ENCODE measurements at regions not wholly inside any gene's neighbourhood (a gene's known extent, or its start where the extent isn't known, plus 50 kb on each side); places are given as distances from the start of the nearest gene placed in this dataset.
"Not testable (repeated sequence)": the region's sequence is repeated elsewhere in the genome, so short reads cannot be mapped to it uniquely, and the experiment has no call there.

GRCh38 chr4:66805582-66805981 lies 739.7 kb downstream of the CENPC start:
- no peak for DNase-seq

- no peak for DNase-seq
Observed at GRCh38 chr4:66804979-66805378, 740.3 kb downstream of the CENPC start.

- no peak for DNase-seq
Observed at GRCh38 chr4:66797608-66798007, 747.7 kb downstream of the CENPC start.

- DNase-seq: no peak
Observed at GRCh38 chr4:66795724-66796123, 749.6 kb downstream of the CENPC start.

- no peak for DNase-seq
Observed at GRCh38 chr4:66794390-66795034, 750.8 kb downstream of the CENPC start.

- no peak for DNase-seq
Observed at GRCh38 chr4:66791686-66792085, 753.6 kb downstream of the CENPC start.

- DNase-seq: no peak
Observed at GRCh38 chr4:66785479-66785878, 759.8 kb downstream of the CENPC start.

- not testable (repeated sequence) for DNase-seq
Observed at GRCh38 chr4:66782751-66783150, 762.6 kb downstream of the CENPC start.

- no peak for DNase-seq
Observed at GRCh38 chr4:66777097-66777496, 768.2 kb downstream of the CENPC start.

GRCh38 chr4:66769441-66769840 lies 775.9 kb downstream of the CENPC start:
- DNase-seq: no peak

GRCh38 chr4:66767442-66767841 lies 777.9 kb downstream of the CENPC start:
- DNase-seq: no peak

- no peak for DNase-seq
Observed at GRCh38 chr4:66766557-66766956, 778.7 kb downstream of the CENPC start.

- no peak for DNase-seq
Observed at GRCh38 chr4:66750273-66750672, 795.0 kb downstream of the CENPC start.

GRCh38 chr4:66746918-66747317 lies 798.4 kb downstream of the CENPC start:
- DNase-seq: not testable (repeated sequence)

- DNase-seq: no peak
Observed at GRCh38 chr4:66741081-66741480, 804.2 kb downstream of the CENPC start.

GRCh38 chr4:66736606-66737005 lies 808.7 kb downstream of the CENPC start:
- DNase-seq: no peak

GRCh38 chr4:66728280-66728679 lies 817.0 kb downstream of the CENPC start:
- no peak for DNase-seq

GRCh38 chr4:66712301-66712921 lies 832.9 kb downstream of the CENPC start:
- DNase-seq: not testable (repeated sequence)

GRCh38 chr4:66704243-66704642 lies 841.1 kb downstream of the CENPC start:
- no peak for DNase-seq

GRCh38 chr4:66694739-66695138 lies 850.6 kb downstream of the CENPC start:
- DNase-seq: no peak

- no peak for DNase-seq
Observed at GRCh38 chr4:66693694-66694093, 851.6 kb downstream of the CENPC start.

GRCh38 chr4:66691101-66691500 lies 854.2 kb downstream of the CENPC start:
- DNase-seq: no peak

- DNase-seq: peak; percentile 64
Observed at GRCh38 chr4:66688674-66689073, 856.6 kb downstream of the CENPC start.

GRCh38 chr4:66687459-66687858 lies 857.8 kb downstream of the CENPC start:
- DNase-seq: no peak

- DNase-seq: no peak
Observed at GRCh38 chr4:66681962-66682361, 863.3 kb downstream of the CENPC start.
